SK-N-SH (cell line): ENCODE measurements at regions not wholly inside any gene's neighbourhood (a gene's known extent, or its start where the extent isn't known, plus 50 kb on each side); places are given as distances from the start of the nearest gene placed in this dataset.
A peak's percentile ranks its signal among the peaks of the same experiment; 100 is the strongest.

Experiments used
- CTCF ChIA-PET: fragments of 300-600, 350-600 bp; formaldehyde crosslinking; extraction: SDS; loops from one replicate; lab custom pipeline; 2021; lab: Yijun Ruan, JAX
- POLR2A ChIA-PET: fragments of 350-600 bp; sonication (Branson Sonifier 250); formaldehyde crosslinking; extraction: SDS; loops from one replicate; lab custom pipeline; 2020; ENCODE audit warnings: antibody characterized with exemption, inconsistent platforms; lab: Yijun Ruan, JAX
- DNase-seq: peaks from one replicate; pipeline ENCODE4 v3.0.0; 2012
- H2AFZ ChIP-seq: fragments of 200-600 bp; sonication (generic); 2 replicates; pipeline ENCODE4 v1.8.1; 2016; ENCODE audit warnings: antibody characterized with exemption, mild to moderate bottlenecking, low read depth
- H3F3A ChIP-seq: fragments of 200-600 bp; sonication (generic); replicated peaks from 2 replicates; pipeline ENCODE3; 2016; ENCODE audit warnings: antibody characterized with exemption, mild to moderate bottlenecking; ENCODE audit not compliant: insufficient read depth
- H3K27ac ChIP-seq, 2 experiments: fragments of 200-500 bp in 1 of 2; fragments of 200-600 bp in 1 of 2; sonication (Bioruptor generic) in 1 of 2; sonication (generic), shearing (Covaris generic) in 1 of 2; 2 replicates each; pipeline versions ENCODE4 v1.5.1 to v1.6.1; 2014 to 2016; ENCODE audit warnings: low read depth in 2 of 2, inconsistent platforms in 1 of 2, low read length in 1 of 2, mild to moderate bottlenecking in 1 of 2, mixed read lengths in 1 of 2
- H3K27me3 ChIP-seq: fragments of 200-600 bp; sonication (generic), shearing (Covaris generic); 2 replicates; pipeline ENCODE4 v1.6.1; 2016; ENCODE audit warnings: mixed run types; ENCODE audit not compliant: insufficient read depth
- H3K36me3 ChIP-seq, 2 experiments: fragments of 200-500 bp in 1 of 2; fragments of 200-600 bp in 1 of 2; sonication (Bioruptor generic) in 1 of 2; sonication (generic) in 1 of 2; replicated peaks in 1 of 2; 2 replicates each; pipeline versions ENCODE3 to v1.5.1; 2014 to 2016; ENCODE audit warnings: low read length in 1 of 2, mild to moderate bottlenecking in 1 of 2; ENCODE audit not compliant: insufficient read depth in 2 of 2, control insufficient read depth in 1 of 2
- H3K4me1 ChIP-seq, 2 experiments: fragments of 200-500 bp in 1 of 2; fragments of 200-600 bp in 1 of 2; sonication (Bioruptor generic) in 1 of 2; sonication (generic), shearing (Covaris generic) in 1 of 2; 2 replicates each; pipeline versions ENCODE4 v1.5.1 to v1.6.1; 2014 to 2016; ENCODE audit warnings: low read depth in 1 of 2, low read length in 1 of 2, mixed run types in 1 of 2; ENCODE audit not compliant: insufficient read depth in 2 of 2, control insufficient read depth in 1 of 2
- H3K4me2 ChIP-seq: fragments of 200-600 bp; sonication (generic), shearing (Covaris generic); 2 replicates; pipeline ENCODE4 v1.6.1; 2017; ENCODE audit warnings: mixed run types
- H3K4me3 ChIP-seq, 2 experiments: fragments of 200-500 bp in 1 of 2; fragments of 200-600 bp in 1 of 2; sonication (Bioruptor generic) in 1 of 2; sonication (generic), shearing (Covaris generic) in 1 of 2; 2 replicates each; pipeline versions ENCODE4 v1.5.1 to v1.8.1; 2014 to 2016; ENCODE audit warnings: low read depth in 2 of 2, inconsistent platforms in 1 of 2, low read length in 1 of 2, mild to moderate bottlenecking in 1 of 2, mixed read lengths in 1 of 2, moderate library complexity in 1 of 2
- H3K79me2 ChIP-seq: fragments of 200-600 bp; sonication (generic); 2 replicates; pipeline ENCODE4 v1.8.1; 2017; ENCODE audit warnings: mild to moderate bottlenecking; ENCODE audit not compliant: insufficient read depth
- H3K9ac ChIP-seq: fragments of 200-600 bp; sonication (generic); 2 replicates; pipeline ENCODE4 v1.6.1; 2017; ENCODE audit warnings: mixed run types
- H3K9me2 ChIP-seq: fragments of 200-600 bp; sonication (generic); 2 replicates; pipeline ENCODE4 v1.6.1; 2017; ENCODE audit warnings: mixed run types
- H3K9me3 ChIP-seq: fragments of 200-600 bp; sonication (generic); 2 replicates; pipeline ENCODE4 v1.6.1; 2017; ENCODE audit warnings: mixed run types, mild to moderate bottlenecking, moderate library complexity
- H4K20me1 ChIP-seq: fragments of 200-600 bp; sonication (generic); 2 replicates; pipeline ENCODE4 v1.6.1; 2017; ENCODE audit warnings: mild to moderate bottlenecking, mixed run types; ENCODE audit not compliant: insufficient read depth
- ELF1 ChIP-seq: IDR thresholded peaks from 2 replicates; pipeline ENCODE4 v1.4.0; 2012
- RCOR1 ChIP-seq: fragments of 150-350 bp; IDR thresholded peaks from 2 replicates; pipeline ENCODE4 v1.6.1; 2017; ENCODE audit warnings: antibody characterized with exemption, low read length
- SMC3 ChIP-seq: IDR thresholded peaks from 2 replicates; pipeline ENCODE4 v1.6.1; 2012; ENCODE audit warnings: low read depth, low read length, improper control_type of control experiment
- TEAD4 ChIP-seq: IDR thresholded peaks from 2 replicates; pipeline ENCODE4 v1.4.0; 2012; ENCODE audit warnings: mild to moderate bottlenecking, borderline replicate concordance; ENCODE audit not compliant: insufficient read depth
- USF2 ChIP-seq: fragments of 150-350 bp; IDR thresholded peaks from 2 replicates; pipeline ENCODE4 v1.6.1; 2017; ENCODE audit warnings: antibody characterized with exemption, low read length, low read depth, borderline replicate concordance
- ZBTB33 ChIP-seq: IDR thresholded peaks from 2 replicates; pipeline ENCODE4 v1.4.0; 2012; ENCODE audit warnings: low read depth, borderline replicate concordance
- WGBS: methylation state at CpG from one replicate; pipeline ENCODE4 v1.1.6; 2017; ENCODE audit warnings: low lambda C conversion rate; 5-methylcytosine and 5-hydroxymethylcytosine counted together

- Histone ChIP-seq H3K79me2 (no peaks in the 10 kb centered on the region), H3K9me3 (no peaks in the 10 kb centered on the region), H3K4me3 (no peak overlapping the region), H3F3A (peaks cover 23% of the 10 kb centered on the region), H3K27me3 (no peaks in the 10 kb centered on the region), H3K9me2 (no peaks in the 10 kb centered on the region), H3K27ac (peak overlapping the region in 1 of 2 experiments; percentile 4; a peak in 1 of 4 replicates), H4K20me1 (no peaks in the 10 kb centered on the region), H3K9ac (no peak overlapping the region), H3K4me2 (no peak overlapping the region), H3K36me3 (no peaks in the 10 kb centered on the region), H2AFZ (no peak overlapping the region), H3K4me1 (peaks cover 4 to 25% of the 10 kb centered on the region in 2 experiments)
- WGBS, result 100% methylated on average over 1 of the region's 1 CpG
- ChIA-PET POLR2A (no interaction called here), CTCF (interaction anchor here (1.2 to 1.6 kb wide), 3 partner anchors 10 to 46 kb away, joined by 3 to 5 read pairs (median 4); no protein-coding TSS in a partner anchor)
- DNase-seq, result no peak
- no peak for TF ChIP-seq ZBTB33
- no peak for TF ChIP-seq SMC3
- no peak for TF ChIP-seq USF2
Measured at GRCh38 chr6:25177500-25178028, 101.6 kb upstream of the CARMIL1 start.

GRCh38 chr6:25178336-25179035 is 100.7 kb upstream of the CARMIL1 start:
- no peaks in the 10 kb centered on the region for H3K79me2 ChIP-seq
- H3K36me3 ChIP-seq, result no peaks in the 10 kb centered on the region
- peaks cover 14% of the 10 kb centered on the region for H3F3A ChIP-seq
- no peak overlapping the region; the same call in 1 of the 2 replicates for H3K9ac ChIP-seq
- H3K4me1 ChIP-seq, result peaks cover 0 to 18% of the 10 kb centered on the region in 2 experiments
- no peak for TF ChIP-seq RCOR1
- TF ChIP-seq USF2, result no peak
- no peak for TF ChIP-seq ELF1
- no peak for TF ChIP-seq TEAD4
- no peak for DNase-seq
- WGBS, result 75% methylated on average over 8 of the region's 8 CpGs
- no peak overlapping the region for H3K4me2 ChIP-seq
- no peaks in the 10 kb centered on the region for H3K27me3 ChIP-seq
- H3K4me3 ChIP-seq, result no peak overlapping the region
- H2AFZ ChIP-seq, result no peak overlapping the region
- POLR2A ChIA-PET, result no interaction called here
- no peaks in the 10 kb centered on the region for H3K9me3 ChIP-seq
- CTCF ChIA-PET, result interaction anchor here (1.2 to 1.6 kb wide), 2 partner anchors 16 to 45 kb away, joined by 3 to 5 read pairs; no protein-coding TSS in a partner anchor
- H4K20me1 ChIP-seq, result no peaks in the 10 kb centered on the region
- peak overlapping the region; percentile 55 to 58 for H3K27ac ChIP-seq
- H3K9me2 ChIP-seq, result no peaks in the 10 kb centered on the region
